ENCODE measurements at regions not wholly inside any gene's neighbourhood (a gene's known extent, or its start where the extent isn't known, plus 50 kb on each side); places are given as distances from the start of the nearest gene placed in this dataset.

DNA sequence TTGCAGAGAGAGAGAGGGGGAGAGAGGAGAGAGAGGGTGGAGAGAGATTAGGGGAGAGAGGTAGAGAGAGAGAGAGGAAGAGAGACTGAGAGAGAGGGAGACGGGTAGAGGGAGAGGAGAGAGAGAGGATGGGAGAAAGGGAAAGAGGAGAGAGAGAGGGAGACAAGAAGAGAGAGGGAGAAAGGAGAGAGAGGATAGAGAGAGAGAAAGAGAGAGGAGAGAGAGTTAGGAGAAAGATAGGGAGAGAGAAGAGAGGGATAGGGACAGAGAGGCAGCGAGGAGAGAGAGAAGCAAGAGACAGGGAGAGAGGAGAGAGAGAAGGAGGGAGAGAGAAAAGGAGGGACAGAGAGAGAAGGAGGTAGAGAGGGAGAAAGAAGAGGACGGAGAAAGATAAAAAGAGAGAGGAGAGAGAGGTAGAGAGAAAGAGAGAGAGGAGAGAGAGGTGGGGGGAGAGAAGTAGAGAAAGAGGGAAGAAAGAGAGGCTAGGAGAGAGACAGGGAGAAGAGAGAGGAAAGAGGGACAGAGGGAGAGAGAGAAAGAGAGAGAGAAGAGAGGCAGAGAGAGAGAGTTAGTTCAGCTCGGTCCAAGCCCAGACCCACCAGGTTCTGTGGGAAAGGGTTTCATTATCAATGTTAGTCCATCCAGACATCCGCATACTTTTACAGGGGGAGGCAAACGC, 399.3 kb downstream of the ZSWIM6 start:
- intact Hi-C loops (cut with micrococcal nuclease) = no loop called here

More for the DNA sequence above, 399.3 kb downstream of the ZSWIM6 start:
- Histone ChIP-seq H4K20me1 (replicated peaks; ENCODE audit: control insufficient read depth, extremely low read depth, insufficient read depth, low read length) (no peaks in the 10 kb centered on the region), H3K79me2 (ENCODE audit: control insufficient read depth, insufficient read depth, low read length) (no peaks in the 10 kb centered on the region), H3K27ac (ENCODE audit: insufficient read depth, low read depth, low read length) (no peak overlapping the region), H3K27me3 (ENCODE audit: control insufficient read depth in 2 of 2, insufficient read depth in 2 of 2, low read length in 2 of 2) (peaks cover 11 to 17% of the 10 kb centered on the region in 2 experiments), H2AFZ (ENCODE audit: low read depth, low read length) (no peak overlapping the region), H3K4me3 (replicated peaks in 1 of 3; ENCODE audit: insufficient read depth in 1 of 3, low read depth in 1 of 3, low read length in 3 of 3) (no peak overlapping the region), H3K9me1 (replicated peaks; ENCODE audit: control insufficient read depth, extremely low read depth, insufficient read depth, low read length) (no peaks in the 10 kb centered on the region), H3K9ac (replicated peaks; ENCODE audit: extremely low read depth, insufficient read depth, low read length) (no peak overlapping the region), H3K9me3 (replicated peaks; ENCODE audit: control insufficient read depth, insufficient read depth, low read length) (no peaks in the 10 kb centered on the region), H3K4me2 (ENCODE audit: insufficient read depth, low read length) (no peak overlapping the region), H3K4me1 (ENCODE audit: control insufficient read depth, extremely low read depth, insufficient read depth, low read length) (no peaks in the 10 kb centered on the region), H3K36me3 (ENCODE audit: control insufficient read depth in 2 of 2, extremely low read depth in 1 of 2, insufficient read depth in 2 of 2, low read length in 2 of 2) (no peaks in the 10 kb centered on the region)
- dilution Hi-C loops (cut with MboI; ENCODE audit: extremely low pct_ligation_motif_present, low sequenced_read_pairs) = no loop called here
- DNase-seq (ENCODE audit: low read depth, low spot score) (no peak), FAIRE-seq (no peak)
- TF ChIP-seq POLR2A (IDR thresholded peaks at IDR 0.05; ENCODE audit: low read depth, low read length) (no peak), MYC (IDR thresholded peaks at IDR 0.05; ENCODE audit: low read depth, low read length) (no peak), JUN (IDR thresholded peaks at IDR 0.05; ENCODE audit: borderline replicate concordance, insufficient read depth, insufficient read length, low read depth) (no peak), POLR2AphosphoS5 (IDR thresholded peaks at IDR 0.05; ENCODE audit: insufficient read depth, low read depth, low read length) (no peak), FOS (IDR thresholded peaks at IDR 0.05; ENCODE audit: borderline replicate concordance, insufficient read depth, low read length) (no peak), EZH2 (IDR thresholded peaks at IDR 0.05; ENCODE audit: borderline replicate concordance, low read depth, low read length, severe bottlenecking) (no peak), GATA2 (IDR thresholded peaks at IDR 0.05; ENCODE audit: insufficient read depth, insufficient read length, low read depth, low read length) (no peak)
- TF ChIP-seq, protein P1, sequence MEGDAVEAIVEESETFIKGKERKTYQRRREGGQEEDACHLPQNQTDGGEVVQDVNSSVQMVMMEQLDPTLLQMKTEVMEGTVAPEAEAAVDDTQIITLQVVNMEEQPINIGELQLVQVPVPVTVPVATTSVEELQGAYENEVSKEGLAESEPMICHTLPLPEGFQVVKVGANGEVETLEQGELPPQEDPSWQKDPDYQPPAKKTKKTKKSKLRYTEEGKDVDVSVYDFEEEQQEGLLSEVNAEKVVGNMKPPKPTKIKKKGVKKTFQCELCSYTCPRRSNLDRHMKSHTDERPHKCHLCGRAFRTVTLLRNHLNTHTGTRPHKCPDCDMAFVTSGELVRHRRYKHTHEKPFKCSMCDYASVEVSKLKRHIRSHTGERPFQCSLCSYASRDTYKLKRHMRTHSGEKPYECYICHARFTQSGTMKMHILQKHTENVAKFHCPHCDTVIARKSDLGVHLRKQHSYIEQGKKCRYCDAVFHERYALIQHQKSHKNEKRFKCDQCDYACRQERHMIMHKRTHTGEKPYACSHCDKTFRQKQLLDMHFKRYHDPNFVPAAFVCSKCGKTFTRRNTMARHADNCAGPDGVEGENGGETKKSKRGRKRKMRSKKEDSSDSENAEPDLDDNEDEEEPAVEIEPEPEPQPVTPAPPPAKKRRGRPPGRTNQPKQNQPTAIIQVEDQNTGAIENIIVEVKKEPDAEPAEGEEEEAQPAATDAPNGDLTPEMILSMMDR (IDR thresholded peaks at IDR 0.05; ENCODE audit: extremely low read depth in 1 of 2, insufficient read depth in 1 of 2, low read depth in 1 of 2, low read length in 2 of 2) = no peak
- TF ChIP-seq, protein P2, sequence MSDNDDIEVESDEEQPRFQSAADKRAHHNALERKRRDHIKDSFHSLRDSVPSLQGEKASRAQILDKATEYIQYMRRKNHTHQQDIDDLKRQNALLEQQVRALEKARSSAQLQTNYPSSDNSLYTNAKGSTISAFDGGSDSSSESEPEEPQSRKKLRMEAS (IDR thresholded peaks at IDR 0.05; ENCODE audit: insufficient read depth, insufficient read length) = no peak
- ChIA-PET POLR2A (no interaction called here), CTCF (no interaction called here)
- no TSS peak for BruUV-seq (replicated peaks)
